ENCODE measurements at regions not wholly inside any gene's neighbourhood (a gene's known extent, or its start where the extent isn't known, plus 50 kb on each side); places are given as distances from the start of the nearest gene placed in this dataset.

- DNase-seq (ENCODE audit: low read depth in 2 of 3, low spot score in 2 of 3) = no peak
Measured at GRCh38 chr12:118748478-118749380, 232.6 kb upstream of the SRRM4 start.

- no peak for DNase-seq (ENCODE audit: low read depth in 2 of 3, low spot score in 2 of 3)
Measured at GRCh38 chr12:118749646-118750045, 231.7 kb upstream of the SRRM4 start.

- DNase-seq (ENCODE audit: low read depth in 2 of 3, low spot score in 2 of 3) = no peak
Measured at GRCh38 chr12:118750666-118751065, 230.7 kb upstream of the SRRM4 start.

GRCh38 chr12:118751355-118751754, 230.0 kb upstream of the SRRM4 start:
- no peak for DNase-seq (ENCODE audit: low read depth in 2 of 3, low spot score in 2 of 3)

GRCh38 chr12:118760623-118761022, 220.7 kb upstream of the SRRM4 start:
- no peak for DNase-seq (ENCODE audit: low read depth in 2 of 3, low spot score in 2 of 3)

DNA sequence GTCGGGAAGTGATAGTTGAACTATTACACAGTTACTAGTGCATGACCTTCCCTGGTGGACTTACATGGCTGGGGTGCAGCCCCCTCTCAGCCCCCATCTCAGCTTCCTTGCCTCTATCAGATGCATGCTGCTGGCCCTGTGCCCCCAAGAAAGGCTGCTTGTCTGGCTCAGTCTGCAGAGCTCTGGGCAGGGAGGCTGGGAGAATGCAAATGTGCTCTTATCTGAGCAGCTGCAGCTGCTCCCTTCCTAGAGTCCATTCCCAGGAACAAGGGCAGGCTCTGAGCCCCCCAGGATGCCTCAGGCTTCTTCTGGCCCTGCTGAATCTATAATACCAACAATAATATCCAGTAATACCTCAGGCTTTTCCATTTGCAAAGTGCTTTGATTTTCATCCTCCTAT, 218.1 kb upstream of the SRRM4 start:
- DNase-seq (ENCODE audit: low read depth in 2 of 3, low spot score in 2 of 3) = no peak

GRCh38 chr12:118773956-118774723, 207.2 kb upstream of the SRRM4 start:
- DNase-seq (ENCODE audit: low read depth in 2 of 3, low spot score in 2 of 3) = no peak

DNA sequence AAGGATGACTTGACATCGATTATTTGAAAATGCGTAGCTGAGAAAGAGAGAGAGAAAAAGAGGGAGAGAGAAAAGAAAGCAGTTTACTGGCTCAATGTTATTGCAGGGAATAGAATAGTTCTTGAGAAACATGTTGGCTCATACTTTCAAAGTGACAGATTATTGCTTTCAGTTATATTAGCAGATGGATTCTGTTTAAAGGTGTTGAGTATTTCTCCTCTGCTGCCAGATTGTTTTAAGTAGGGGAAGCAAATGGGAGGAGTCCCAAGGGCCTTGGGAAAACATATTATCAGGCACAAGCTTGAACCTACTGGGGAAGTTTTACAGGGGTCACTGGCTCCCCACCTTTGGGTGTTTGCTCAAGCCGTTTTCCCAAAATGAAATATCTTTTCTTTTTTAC, 203.8 kb upstream of the SRRM4 start:
- DNase-seq (ENCODE audit: low read depth in 2 of 3, low spot score in 2 of 3) = no peak

DNA sequence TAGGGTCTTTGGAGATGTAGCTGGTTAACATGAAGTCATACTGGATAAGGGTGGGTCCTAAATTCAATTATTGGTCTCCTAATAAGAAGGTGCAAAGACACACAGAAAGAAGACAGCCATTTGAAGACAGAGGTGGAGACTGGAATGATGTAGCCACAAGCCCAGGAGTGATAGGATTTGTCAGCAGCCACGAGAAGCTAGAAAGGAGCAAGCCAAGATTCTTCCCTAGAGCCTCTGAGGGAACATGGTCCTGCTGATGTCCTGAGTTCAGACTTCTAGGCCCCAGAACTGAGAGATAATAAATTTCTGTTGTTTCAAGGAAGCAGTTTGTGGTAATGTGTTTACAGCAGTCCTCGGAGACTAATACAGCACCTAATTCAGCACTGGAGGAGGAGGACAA, 203.3 kb upstream of the SRRM4 start:
- no peak for DNase-seq (ENCODE audit: low read depth in 2 of 3, low spot score in 2 of 3)

- no peak for DNase-seq (ENCODE audit: low read depth in 2 of 3, low spot score in 2 of 3)
Measured at GRCh38 chr12:118780939-118781338, 200.4 kb upstream of the SRRM4 start.

- no peak for DNase-seq (ENCODE audit: low read depth in 2 of 3, low spot score in 2 of 3)
Measured at GRCh38 chr12:118781692-118782091, 199.6 kb upstream of the SRRM4 start.

- no peak for DNase-seq (ENCODE audit: low read depth in 2 of 3, low spot score in 2 of 3)
Measured at GRCh38 chr12:118783703-118784102, 197.6 kb upstream of the SRRM4 start.

DNA sequence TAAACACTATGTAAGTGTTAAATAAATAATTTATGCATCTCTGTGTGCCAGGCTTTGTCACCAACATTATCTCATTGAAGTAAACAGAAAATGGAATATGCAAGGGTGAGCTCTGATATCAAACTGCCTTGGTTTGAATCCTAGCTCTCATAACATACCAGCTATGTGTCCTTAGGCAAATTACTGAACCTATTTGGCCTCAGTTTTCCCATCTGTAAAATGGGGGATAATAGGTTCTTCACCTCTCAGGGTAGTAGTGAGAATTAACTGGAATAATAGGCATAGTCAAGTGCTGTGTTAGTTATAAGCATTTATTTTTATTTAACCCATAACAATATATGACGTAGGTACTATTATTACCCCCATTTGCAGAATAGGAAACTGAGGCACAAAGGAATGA, 190.8 kb upstream of the SRRM4 start:
- no peak for DNase-seq (ENCODE audit: low read depth in 2 of 3, low spot score in 2 of 3)

GRCh38 chr12:118813778-118814357, 167.5 kb upstream of the SRRM4 start:
- DNase-seq (ENCODE audit: low read depth in 2 of 3, low spot score in 2 of 3) = no peak

DNA sequence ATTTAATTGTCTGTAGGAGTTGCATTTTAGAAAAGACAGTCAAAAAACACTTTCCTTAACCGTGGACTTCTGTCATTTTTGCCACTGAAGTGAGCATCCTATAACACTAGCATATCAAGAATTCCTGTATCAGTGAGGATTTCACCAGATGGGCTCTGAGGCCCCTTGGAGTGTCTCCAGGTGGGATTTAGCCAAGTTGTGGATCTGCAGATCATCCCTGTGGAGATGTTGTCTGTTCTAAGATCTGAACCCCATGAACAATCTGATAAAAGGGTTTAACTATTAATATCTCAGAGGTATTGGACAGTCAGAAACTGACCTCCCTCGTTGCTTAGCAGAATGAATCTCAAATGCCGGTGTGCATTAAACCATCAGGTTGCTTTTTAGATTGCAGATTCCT, 165.0 kb upstream of the SRRM4 start:
- no peak for DNase-seq (ENCODE audit: low read depth in 2 of 3, low spot score in 2 of 3)

DNA sequence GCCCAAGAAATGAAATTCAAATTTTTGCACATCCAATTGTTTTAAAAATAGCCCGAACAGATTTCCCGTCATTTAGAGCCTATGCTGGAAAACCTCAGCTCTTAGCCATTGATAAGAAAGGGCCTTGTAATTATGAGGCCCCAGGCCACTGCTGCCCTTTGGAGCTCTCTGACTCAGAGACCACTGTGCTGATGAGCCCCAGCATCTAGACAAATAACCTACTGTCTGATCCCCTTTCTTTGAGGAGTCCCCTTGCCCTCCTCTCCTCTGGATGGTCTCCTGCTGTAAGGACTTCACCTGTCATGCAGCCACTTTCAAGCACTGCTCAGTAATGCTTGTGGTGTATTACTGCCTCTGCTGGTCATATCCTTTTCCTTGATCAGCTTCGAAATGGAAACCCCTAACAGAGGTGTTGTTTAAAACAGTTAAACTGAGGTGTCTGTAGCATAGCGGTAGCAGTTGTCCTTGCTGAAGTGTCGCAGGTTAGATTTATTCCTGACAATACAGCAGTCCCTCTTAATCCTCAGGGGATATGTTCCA, 159.9 kb upstream of the SRRM4 start:
- DNase-seq (ENCODE audit: low read depth in 2 of 3, low spot score in 2 of 3) = no peak

GRCh38 chr12:118822512-118822911, 158.8 kb upstream of the SRRM4 start:
- DNase-seq (ENCODE audit: low read depth in 2 of 3, low spot score in 2 of 3) = no peak

GRCh38 chr12:118827047-118827446, 154.3 kb upstream of the SRRM4 start:
- DNase-seq (ENCODE audit: low read depth in 2 of 3, low spot score in 2 of 3) = no peak

DNA sequence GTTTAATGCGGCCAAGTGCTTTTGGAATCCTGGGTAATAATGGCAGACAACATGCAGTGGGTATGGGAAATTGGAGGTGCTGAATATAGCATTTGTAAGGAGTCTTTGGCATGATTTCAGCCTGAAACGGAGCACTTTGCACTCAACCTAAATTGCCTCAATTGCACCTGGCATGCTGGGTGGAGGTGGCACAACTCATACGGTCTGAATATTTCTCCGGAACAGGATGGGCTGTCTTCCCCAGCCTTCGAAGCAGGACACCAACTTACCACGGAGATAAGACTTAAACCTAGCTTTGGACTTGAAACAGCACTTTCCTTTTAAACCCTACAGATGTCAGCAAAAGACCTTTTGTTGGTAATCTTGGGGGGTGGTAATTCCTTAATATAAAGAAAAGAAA, 153.7 kb upstream of the SRRM4 start:
- DNase-seq (ENCODE audit: low read depth in 2 of 3, low spot score in 2 of 3) = no peak

DNA sequence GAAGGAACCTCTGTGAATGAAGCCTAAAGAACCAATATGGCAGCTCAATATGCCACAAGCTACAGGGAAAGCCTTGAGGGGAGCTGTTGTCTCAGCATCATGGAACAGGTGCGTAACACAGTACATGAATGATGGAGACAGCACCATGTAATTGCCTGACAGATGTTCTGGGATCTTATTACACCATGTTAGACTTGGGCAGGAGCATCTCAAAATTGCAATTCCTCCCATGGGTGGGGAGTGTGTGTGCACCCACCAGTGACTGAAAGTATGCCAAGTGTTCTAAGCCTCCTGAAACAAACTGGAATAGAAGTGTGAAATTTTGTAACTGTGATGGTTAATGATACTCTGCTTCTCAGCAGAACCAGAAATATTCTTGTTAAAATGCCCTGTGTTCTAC, 151.0 kb upstream of the SRRM4 start:
- DNase-seq (ENCODE audit: low read depth in 2 of 3, low spot score in 2 of 3) = no peak

GRCh38 chr12:118835926-118836325, 145.4 kb upstream of the SRRM4 start:
- no peak for DNase-seq (ENCODE audit: low read depth in 2 of 3, low spot score in 2 of 3)

DNA sequence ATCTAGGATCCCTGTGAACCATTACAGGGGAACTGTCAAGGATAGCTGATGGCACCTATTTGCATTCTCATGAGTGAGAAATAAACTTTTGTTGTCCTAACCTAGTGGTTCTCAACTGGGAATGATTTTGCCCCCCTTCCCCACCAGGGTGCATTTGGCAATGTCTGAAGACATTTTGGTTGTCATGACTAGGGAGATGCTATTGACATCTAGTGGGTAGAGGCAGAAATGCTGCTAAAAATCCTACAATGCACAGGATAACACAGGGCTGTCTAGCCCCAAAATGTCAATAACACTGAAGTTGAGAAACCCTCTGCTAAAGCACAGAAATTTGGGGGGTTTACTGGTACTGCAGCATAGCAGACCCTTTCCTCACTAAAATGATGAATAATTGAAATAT, 140.9 kb upstream of the SRRM4 start:
- DNase-seq (ENCODE audit: low read depth in 2 of 3, low spot score in 2 of 3) = no peak
